HL-60 (cell line): ENCODE measurements at regions not wholly inside any gene's neighbourhood (a gene's known extent, or its start where the extent isn't known, plus 50 kb on each side); places are given as distances from the start of the nearest gene placed in this dataset.

ENCODE experiments used
- DNase-seq, 2 experiments: peaks; one replicate each; pipeline ENCODE4 v3.0.0-alpha.2; 2010 to 2020; ENCODE audit warnings: low read depth in 1 of 2, low spot score in 1 of 2
- H3K27ac ChIP-seq: fragments of 250-450 bp; sonication (Bioruptor Pico); replicated peaks from 2 replicates; pipeline ENCODE4 v1.5.1; 2020; ENCODE audit warnings: mild to moderate bottlenecking, moderate library complexity
- H3K27me3 ChIP-seq: fragments of 250-450 bp; sonication (Bioruptor Pico); 2 replicates; pipeline ENCODE4 v1.5.1; 2021; ENCODE audit warnings: mild to moderate bottlenecking, moderate library complexity; ENCODE audit not compliant: insufficient read depth, poor library complexity, severe bottlenecking
- H3K4me3 ChIP-seq: replicated peaks from 2 replicates; pipeline ENCODE4 v1.5.1; 2011; ENCODE audit warnings: mild to moderate bottlenecking, control low read depth, low read length; ENCODE audit not compliant: insufficient read depth
- CTCF ChIP-seq: IDR thresholded peaks from one replicate; pipeline ENCODE4 v1.5.1; 2011; ENCODE audit warnings: low read length, control low read depth, inconsistent platforms; ENCODE audit not compliant: insufficient read depth
- GABPA ChIP-seq: IDR thresholded peaks from 2 replicates; pipeline ENCODE4 v1.6.1; 2012; ENCODE audit warnings: low read depth
- POLR2AphosphoS5 ChIP-seq: IDR thresholded peaks from 2 replicates; pipeline ENCODE4 v1.6.1; 2012; ENCODE audit warnings: low read depth
- SPI1 ChIP-seq: IDR thresholded peaks from 2 replicates; pipeline ENCODE4 v1.6.1; 2012; ENCODE audit warnings: low read depth, mild to moderate bottlenecking, borderline replicate concordance
- TF ChIP-seq, protein P1 (sequence below): IDR thresholded peaks from 2 replicates; pipeline ENCODE4 v1.6.1; 2012; ENCODE audit warnings: low read depth; ENCODE audit not compliant: insufficient replicate concordance

DNA sequence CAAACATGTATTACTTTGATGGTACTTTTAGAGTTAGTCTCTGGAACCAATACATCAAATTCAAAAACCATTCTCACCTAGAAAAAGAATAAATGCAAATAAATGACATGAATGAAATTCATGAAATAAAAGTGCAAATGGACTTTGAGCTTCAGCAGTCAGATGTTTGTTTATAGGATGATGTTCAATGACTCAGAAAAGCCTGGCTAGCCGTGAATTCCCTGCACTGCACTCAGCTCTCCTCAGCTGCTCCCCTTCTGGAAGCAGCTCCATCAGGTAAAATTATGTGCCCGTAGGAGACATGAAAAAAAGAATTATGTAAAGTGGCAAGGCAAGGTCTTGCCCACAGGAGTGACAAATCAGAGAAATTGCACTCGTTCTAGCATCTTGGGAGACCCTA is 390.6 kb downstream of the GPM6A start:
- Histone ChIP-seq H3K4me3 (no peak overlapping the region), H3K27ac (no peak overlapping the region), H3K27me3 (no peaks in the 10 kb centered on the region)
- TF ChIP-seq POLR2AphosphoS5 = no peak
- TF ChIP-seq CTCF = no peak
- TF ChIP-seq, protein P1, sequence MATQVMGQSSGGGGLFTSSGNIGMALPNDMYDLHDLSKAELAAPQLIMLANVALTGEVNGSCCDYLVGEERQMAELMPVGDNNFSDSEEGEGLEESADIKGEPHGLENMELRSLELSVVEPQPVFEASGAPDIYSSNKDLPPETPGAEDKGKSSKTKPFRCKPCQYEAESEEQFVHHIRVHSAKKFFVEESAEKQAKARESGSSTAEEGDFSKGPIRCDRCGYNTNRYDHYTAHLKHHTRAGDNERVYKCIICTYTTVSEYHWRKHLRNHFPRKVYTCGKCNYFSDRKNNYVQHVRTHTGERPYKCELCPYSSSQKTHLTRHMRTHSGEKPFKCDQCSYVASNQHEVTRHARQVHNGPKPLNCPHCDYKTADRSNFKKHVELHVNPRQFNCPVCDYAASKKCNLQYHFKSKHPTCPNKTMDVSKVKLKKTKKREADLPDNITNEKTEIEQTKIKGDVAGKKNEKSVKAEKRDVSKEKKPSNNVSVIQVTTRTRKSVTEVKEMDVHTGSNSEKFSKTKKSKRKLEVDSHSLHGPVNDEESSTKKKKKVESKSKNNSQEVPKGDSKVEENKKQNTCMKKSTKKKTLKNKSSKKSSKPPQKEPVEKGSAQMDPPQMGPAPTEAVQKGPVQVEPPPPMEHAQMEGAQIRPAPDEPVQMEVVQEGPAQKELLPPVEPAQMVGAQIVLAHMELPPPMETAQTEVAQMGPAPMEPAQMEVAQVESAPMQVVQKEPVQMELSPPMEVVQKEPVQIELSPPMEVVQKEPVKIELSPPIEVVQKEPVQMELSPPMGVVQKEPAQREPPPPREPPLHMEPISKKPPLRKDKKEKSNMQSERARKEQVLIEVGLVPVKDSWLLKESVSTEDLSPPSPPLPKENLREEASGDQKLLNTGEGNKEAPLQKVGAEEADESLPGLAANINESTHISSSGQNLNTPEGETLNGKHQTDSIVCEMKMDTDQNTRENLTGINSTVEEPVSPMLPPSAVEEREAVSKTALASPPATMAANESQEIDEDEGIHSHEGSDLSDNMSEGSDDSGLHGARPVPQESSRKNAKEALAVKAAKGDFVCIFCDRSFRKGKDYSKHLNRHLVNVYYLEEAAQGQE = no peak
- no peak for TF ChIP-seq SPI1
- no peak for DNase-seq

GRCh38 chr4:175422331-175422730 is 389.7 kb downstream of the GPM6A start:
- no peak overlapping the region for H3K4me3 ChIP-seq
- DNase-seq = no peak
- no peak for TF ChIP-seq SPI1
- no peak for TF ChIP-seq POLR2AphosphoS5
- no peak for TF ChIP-seq GABPA
- TF ChIP-seq CTCF = no peak
- TF ChIP-seq, protein P1 = no peak
- no peak overlapping the region for H3K27ac ChIP-seq
- H3K27me3 ChIP-seq = no peaks in the 10 kb centered on the region

DNA sequence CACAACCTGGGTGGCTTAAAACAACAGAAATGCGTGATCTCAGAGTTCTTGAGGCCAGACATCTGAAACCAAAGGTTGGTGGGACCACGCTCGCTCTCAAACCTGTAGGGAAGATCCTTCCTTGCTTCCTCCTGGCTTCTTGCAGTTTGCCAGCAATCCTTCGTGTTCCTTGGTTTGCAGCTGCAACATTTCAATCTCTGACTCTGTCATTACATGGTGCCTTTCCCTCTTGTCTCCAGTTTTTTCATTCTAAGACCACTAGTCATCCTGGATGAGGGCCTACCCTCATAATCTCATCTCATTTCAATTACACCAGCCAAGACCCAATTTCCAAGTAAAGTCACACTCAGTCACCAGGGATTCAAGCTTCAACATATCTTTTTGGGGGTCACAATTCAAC is 388.0 kb downstream of the GPM6A start:
- Histone ChIP-seq H3K4me3 (no peak overlapping the region), H3K27me3 (no peaks in the 10 kb centered on the region), H3K27ac (no peak overlapping the region)
- no peak for DNase-seq
- TF ChIP-seq, protein P1 = no peak
- TF ChIP-seq POLR2AphosphoS5 (no peak), CTCF (no peak), SPI1 (no peak), GABPA (no peak)
